ENCODE measurements at regions not wholly inside any gene's neighbourhood (a gene's known extent, or its start where the extent isn't known, plus 50 kb on each side); places are given as distances from the start of the nearest gene placed in this dataset.

GRCh38 chr2:185318271-185318724, 420.3 kb upstream of the FSIP2 start:
- Histone ChIP-seq H3K27ac (ENCODE audit: low read depth in 2 of 2, low read length in 2 of 2) (no peak overlapping the region), H3K36me3 (ENCODE audit: control insufficient read depth in 2 of 3, insufficient read depth in 3 of 3, low read length in 3 of 3) (no peaks in the 10 kb centered on the region), H3K4me3 (ENCODE audit: low read length in 3 of 3) (no peak overlapping the region), H3K9me3 (ENCODE audit: control insufficient read depth in 2 of 3, insufficient read depth in 1 of 3, low read length in 3 of 3) (no peaks in the 10 kb centered on the region), H3K9ac (ENCODE audit: low read length in 3 of 3) (no peak overlapping the region), H3K27me3 (ENCODE audit: control insufficient read depth, insufficient read depth, low read length) (no peaks in the 10 kb centered on the region), H3K4me1 (ENCODE audit: control insufficient read depth in 2 of 3, insufficient read depth in 2 of 3, low read depth in 1 of 3, low read length in 3 of 3) (no peaks in the 10 kb centered on the region)
- TF ChIP-seq CTCF (IDR thresholded peaks at IDR 0.05; ENCODE audit: borderline replicate concordance, extremely low read depth, insufficient read depth): no peak
- intact Hi-C loops (cut with DNase I): no loop called here
- no peak for FAIRE-seq
- DNase-seq: no peak

- DNase-seq: no peak
These were observed 402.7 kb upstream of the FSIP2 start for GRCh38 chr2:185335879-185336278.

GRCh38 chr2:185337033-185337432, 401.6 kb upstream of the FSIP2 start:
- Histone ChIP-seq H3K9ac (ENCODE audit: low read length in 3 of 3) (no peak overlapping the region), H3K27me3 (ENCODE audit: control insufficient read depth, insufficient read depth, low read length) (no peaks in the 10 kb centered on the region), H3K27ac (ENCODE audit: low read depth in 2 of 2, low read length in 2 of 2) (no peak overlapping the region), H3K4me1 (ENCODE audit: control insufficient read depth in 2 of 3, insufficient read depth in 2 of 3, low read depth in 1 of 3, low read length in 3 of 3) (no peaks in the 10 kb centered on the region), H3K9me3 (ENCODE audit: control insufficient read depth in 2 of 3, insufficient read depth in 1 of 3, low read length in 3 of 3) (peaks cover 0 to 4% (median 0%) of the 10 kb centered on the region in 3 donors), H3K4me3 (ENCODE audit: low read length in 3 of 3) (no peak overlapping the region), H3K36me3 (ENCODE audit: control insufficient read depth in 2 of 3, insufficient read depth in 3 of 3, low read length in 3 of 3) (no peaks in the 10 kb centered on the region)
- DNase-seq (no peak), FAIRE-seq (no peak)
- intact Hi-C loops (cut with DNase I): no loop called here
- TF ChIP-seq CTCF (IDR thresholded peaks at IDR 0.05; ENCODE audit: borderline replicate concordance, extremely low read depth, insufficient read depth): no peak

More at GRCh38 chr2:185335879-185336278, 402.7 kb upstream of the FSIP2 start:
- Histone ChIP-seq H3K9ac (ENCODE audit: low read length in 3 of 3) (no peak overlapping the region), H3K9me3 (ENCODE audit: control insufficient read depth in 2 of 3, insufficient read depth in 1 of 3, low read length in 3 of 3) (peaks cover 0 to 2% (median 0%) of the 10 kb centered on the region in 3 donors), H3K4me3 (ENCODE audit: low read length in 3 of 3) (no peak overlapping the region), H3K36me3 (ENCODE audit: control insufficient read depth in 2 of 3, insufficient read depth in 3 of 3, low read length in 3 of 3) (no peaks in the 10 kb centered on the region), H3K4me1 (ENCODE audit: control insufficient read depth in 2 of 3, insufficient read depth in 2 of 3, low read depth in 1 of 3, low read length in 3 of 3) (no peaks in the 10 kb centered on the region), H3K27ac (ENCODE audit: low read depth in 2 of 2, low read length in 2 of 2) (no peak overlapping the region), H3K27me3 (ENCODE audit: control insufficient read depth, insufficient read depth, low read length) (no peaks in the 10 kb centered on the region)
- TF ChIP-seq CTCF (IDR thresholded peaks at IDR 0.05; ENCODE audit: borderline replicate concordance, extremely low read depth, insufficient read depth): no peak
- no peak for FAIRE-seq
- intact Hi-C loops (cut with DNase I): no loop called here

GRCh38 chr2:185338104-185338503, 400.5 kb upstream of the FSIP2 start:
- no peak for TF ChIP-seq CTCF (IDR thresholded peaks at IDR 0.05; ENCODE audit: borderline replicate concordance, extremely low read depth, insufficient read depth)
- H3K4me1 ChIP-seq (ENCODE audit: control insufficient read depth in 2 of 3, insufficient read depth in 2 of 3, low read depth in 1 of 3, low read length in 3 of 3): no peaks in the 10 kb centered on the region
- H3K9me3 ChIP-seq (ENCODE audit: control insufficient read depth in 2 of 3, insufficient read depth in 1 of 3, low read length in 3 of 3): peaks cover 0 to 4% (median 0%) of the 10 kb centered on the region in 3 donors
- no peak overlapping the region for H3K4me3 ChIP-seq (ENCODE audit: low read length in 3 of 3)
- no peaks in the 10 kb centered on the region for H3K36me3 ChIP-seq (ENCODE audit: control insufficient read depth in 2 of 3, insufficient read depth in 3 of 3, low read length in 3 of 3)
- no peak overlapping the region for H3K27ac ChIP-seq (ENCODE audit: low read depth in 2 of 2, low read length in 2 of 2)
- H3K9ac ChIP-seq (ENCODE audit: low read length in 3 of 3): no peak overlapping the region
- intact Hi-C loops (cut with DNase I): no loop called here
- no peak for DNase-seq
- FAIRE-seq: no peak
- H3K27me3 ChIP-seq (ENCODE audit: control insufficient read depth, insufficient read depth, low read length): no peaks in the 10 kb centered on the region

All from kidney (tissue), 13 donors.